A549 (cell line): ENCODE measurements at regions not wholly inside any gene's neighbourhood (a gene's known extent, or its start where the extent isn't known, plus 50 kb on each side); places are given as distances from the start of the nearest gene placed in this dataset.

Source experiments
- ATAC-seq, 2 experiments: fragments of 200-7000 bp in 1 of 2; fragments of >200 bp in 1 of 2; cut with Nextera tagmentation in 1 of 2; cut with Tn5 transposase in 1 of 2; 3 replicates each; pipeline versions ENCODE4 v1.8.0 to v1.9.1; 2018 to 2020; ENCODE audit warnings: mild to moderate bottlenecking in 1 of 2, moderate library complexity in 1 of 2
- CTCF ChIA-PET: fragments of 300-600 bp; sonication (Branson Sonifier 250); formaldehyde crosslinking; extraction: SDS; loops from one replicate; lab custom pipeline; 2021; ENCODE audit warnings: antibody characterized with exemption, inconsistent platforms; lab: Yijun Ruan, JAX
- POLR2A ChIA-PET: fragments of 350-600 bp; formaldehyde crosslinking; extraction: SDS; loops from one replicate; lab custom pipeline; 2021; ENCODE audit warnings: antibody characterized with exemption, inconsistent platforms; lab: Yijun Ruan, JAX
- DNase-seq, 2 experiments: peaks; one replicate each; pipeline versions ENCODE4 v3.0.0 to v3.0.0-alpha.2; 2011 to 2016; ENCODE audit warnings: low read depth in 1 of 2, low spot score in 1 of 2
- FAIRE-seq: peaks from 2 replicates; lab custom pipeline; 2011; peaks lifted over from hg19 to GRCh38; lab: Jason Lieb, UNC
- H3K27ac ChIP-seq, 2 experiments: fragments of >200 bp; sonication (Bioruptor Twin); formaldehyde crosslinking; 3 replicates each; pipeline ENCODE4 v1.5.1; 2016 to 2017
- H3K4me1 ChIP-seq: fragments of >200 bp; sonication (Bioruptor Twin); formaldehyde crosslinking; 3 replicates; pipeline ENCODE4 v1.6.1; 2016
- H3K4me2 ChIP-seq: fragments of >200 bp; sonication (Bioruptor Twin); formaldehyde crosslinking; 3 replicates; pipeline ENCODE4 v1.6.1; 2016
- H3K4me3 ChIP-seq: fragments of >200 bp; sonication (Bioruptor Twin); formaldehyde crosslinking; 3 replicates; pipeline ENCODE4 v1.5.1; 2016
- H3K9me3 ChIP-seq: fragments of >200 bp; sonication (Bioruptor Twin); formaldehyde crosslinking; 3 replicates; pipeline ENCODE4 v1.6.1; 2016
- CHD2 ChIP-seq: fragments of 150-350 bp; IDR thresholded peaks from 2 replicates; pipeline ENCODE4 v1.6.1; 2014; ENCODE audit warnings: low read length; ENCODE audit not compliant: partially characterized antibody
- CHD4 ChIP-seq: fragments of 200-600 bp; sonication (generic); IDR thresholded peaks from 2 replicates; pipeline ENCODE4 v1.6.1; 2016; ENCODE audit warnings: antibody characterized with exemption, mild to moderate bottlenecking, borderline replicate concordance
- FOSB ChIP-seq: fragments of 250-450 bp; sonication (Bioruptor Pico); IDR thresholded peaks from 2 replicates; pipeline ENCODE4 v1.5.0; 2020; ENCODE audit warnings: mild to moderate bottlenecking, moderate library complexity
- FOSL2 ChIP-seq, 2 experiments: fragments of 450-650 bp in 1 of 2; fragments of >200 bp in 1 of 2; sonication (Bioruptor Twin) in 1 of 2; formaldehyde crosslinking; IDR thresholded peaks; 2 replicates each; pipeline versions ENCODE4 v1.5.0 to v1.6.1; 2016 to 2020; ENCODE audit warnings: mild to moderate bottlenecking in 1 of 2, moderate library complexity in 1 of 2
- GATA3 ChIP-seq: IDR thresholded peaks from 2 replicates; pipeline ENCODE4 v1.6.1; 2012; ENCODE audit warnings: borderline replicate concordance
- HEYL ChIP-seq: fragments of 250-450 bp; sonication (Bioruptor Pico); IDR thresholded peaks from 2 replicates; pipeline ENCODE4 v1.8.0; 2021; ENCODE audit warnings: mild to moderate bottlenecking, moderate library complexity
- HOXA7 ChIP-seq: fragments of 250-450 bp; sonication (Bioruptor Pico); IDR thresholded peaks from 2 replicates; pipeline ENCODE4 v1.5.0; 2020; ENCODE audit warnings: mild to moderate bottlenecking, moderate library complexity
- KDM5A ChIP-seq: fragments of 200-600 bp; sonication (generic); IDR thresholded peaks from 2 replicates; pipeline ENCODE4 v1.6.1; 2016; ENCODE audit warnings: antibody characterized with exemption, mild to moderate bottlenecking
- MAFK ChIP-seq: fragments of 450-650 bp; IDR thresholded peaks from 2 replicates; pipeline ENCODE4 v1.6.1; 2014; ENCODE audit not compliant: partially characterized antibody
- MAZ ChIP-seq: fragments of 150-350 bp; IDR thresholded peaks from 2 replicates; pipeline ENCODE4 v1.6.1; 2014; ENCODE audit warnings: antibody characterized with exemption, low read depth, low read length, borderline replicate concordance
- PHF8 ChIP-seq: fragments of 200-600 bp; sonication (generic); IDR thresholded peaks from 2 replicates; pipeline ENCODE4 v1.6.1; 2016; ENCODE audit warnings: low read depth, mild to moderate bottlenecking, antibody characterized with exemption, moderate library complexity, borderline replicate concordance
- POLR2A ChIP-seq: IDR thresholded peaks from 2 replicates; pipeline ENCODE4 v1.6.1; 2012; ENCODE audit warnings: mild to moderate bottlenecking, low read length
- POLR2AphosphoS2 ChIP-seq: conservative IDR thresholded peaks from 2 replicates; pipeline ENCODE4 v1.6.1; 2012; ENCODE audit warnings: low read length, improper control_type of control experiment, inconsistent platforms
- RAD21 ChIP-seq, 2 experiments: fragments of >200 bp in 1 of 2; sonication (Bioruptor Twin) in 1 of 2; formaldehyde crosslinking in 1 of 2; IDR thresholded peaks in 1 of 2; conservative IDR thresholded peaks in 1 of 2; 2 replicates in 1 of 2; 3 replicates in 1 of 2; pipeline ENCODE4 v1.6.1; 2012 to 2018; ENCODE audit warnings: inconsistent platforms in 1 of 2
- RARB ChIP-seq: fragments of 250-450 bp; sonication (Bioruptor Pico); IDR thresholded peaks from 2 replicates; pipeline ENCODE4 v1.8.0; 2021; ENCODE audit warnings: mild to moderate bottlenecking, moderate library complexity
- RFX5 ChIP-seq: fragments of 450-650 bp; IDR thresholded peaks from 2 replicates; pipeline ENCODE4 v1.7.1; 2014; ENCODE audit warnings: antibody characterized with exemption, mild to moderate bottlenecking, moderate library complexity
- SMC3 ChIP-seq: fragments of >200 bp; sonication (Bioruptor Twin); formaldehyde crosslinking; IDR thresholded peaks from 3 replicates; pipeline ENCODE4 v1.6.1; 2018; ENCODE audit warnings: inconsistent platforms
- TP53 ChIP-seq: fragments of 250-450 bp; sonication (Bioruptor Pico); IDR thresholded peaks from 2 replicates; pipeline ENCODE4 v1.5.0; 2021; ENCODE audit warnings: mild to moderate bottlenecking, moderate library complexity
- ZFP36 ChIP-seq: fragments of 450-650 bp; IDR thresholded peaks from 2 replicates; pipeline ENCODE4 v1.6.1; 2014; ENCODE audit warnings: borderline replicate concordance; ENCODE audit not compliant: partially characterized antibody
- WGBS: methylation state at CpG from one replicate; pipeline ENCODE4 v1.1.6; 2017; ENCODE audit errors: missing lambda C conversion rate; 5-methylcytosine and 5-hydroxymethylcytosine counted together
- TF ChIP-seq, protein P1 (sequence below): fragments of >200 bp; sonication (Bioruptor Twin); formaldehyde crosslinking; IDR thresholded peaks from 3 replicates; pipeline ENCODE4 v1.5.1; 2016
- TF ChIP-seq, protein P2 (sequence below): fragments of 200-600 bp; sonication (generic); IDR thresholded peaks from 2 replicates; pipeline ENCODE4 v1.6.1; 2016; ENCODE audit warnings: antibody characterized with exemption, mild to moderate bottlenecking, moderate library complexity

DNA sequence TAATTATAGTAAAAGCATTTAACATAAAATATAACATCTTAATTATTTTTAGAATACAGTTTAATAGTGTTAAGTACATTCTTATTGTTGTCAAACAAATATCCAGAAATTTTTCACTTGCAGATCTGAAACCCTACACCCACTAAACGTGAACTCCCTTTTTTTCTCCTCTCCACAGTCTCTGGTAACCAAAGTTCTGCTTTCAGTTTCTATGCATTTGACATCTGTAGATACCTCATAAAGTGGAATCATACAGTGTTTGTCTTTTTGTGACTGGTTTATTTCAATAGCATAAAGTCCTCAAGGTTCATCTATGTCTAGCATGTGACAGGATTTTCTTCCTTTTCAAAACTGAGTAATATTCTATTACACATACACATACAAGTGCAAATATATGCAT is 286.3 kb downstream of the BTBD3 start:
- TF ChIP-seq MAZ, result no peak
- no peak for TF ChIP-seq TP53 (CRISPR knock-in tag)
- TF ChIP-seq MAFK, result no peak
- no peak for TF ChIP-seq HEYL (CRISPR knock-in tag)
- no peak for TF ChIP-seq ZFP36
- TF ChIP-seq KDM5A, result no peak
- TF ChIP-seq PHF8, result no peak
- TF ChIP-seq FOSL2 (IDR thresholded peaks at IDR 0.05), result no peak
- TF ChIP-seq FOSL2 (CRISPR knock-in tag; IDR thresholded peaks at IDR 0.05), result no peak
- no peak for TF ChIP-seq CHD4
- TF ChIP-seq FOSB (CRISPR knock-in tag), result no peak
- TF ChIP-seq POLR2A, result no peak
- no peak for TF ChIP-seq POLR2AphosphoS2
- FAIRE-seq (no peak), ATAC-seq (no peak), DNase-seq (no peak)
- WGBS, result 1% methylated on average over 1 of the region's 1 CpG
- ChIA-PET POLR2A (no interaction called here), CTCF (no interaction called here)
- Histone ChIP-seq H3K9me3 (peaks cover 4% of the 10 kb centered on the region; the same call in 2 of the 3 replicates), H3K4me3 (no peak overlapping the region), H3K4me1 (no peaks in the 10 kb centered on the region), H3K4me2 (no peak overlapping the region), H3K27ac (no peak overlapping the region)

DNA sequence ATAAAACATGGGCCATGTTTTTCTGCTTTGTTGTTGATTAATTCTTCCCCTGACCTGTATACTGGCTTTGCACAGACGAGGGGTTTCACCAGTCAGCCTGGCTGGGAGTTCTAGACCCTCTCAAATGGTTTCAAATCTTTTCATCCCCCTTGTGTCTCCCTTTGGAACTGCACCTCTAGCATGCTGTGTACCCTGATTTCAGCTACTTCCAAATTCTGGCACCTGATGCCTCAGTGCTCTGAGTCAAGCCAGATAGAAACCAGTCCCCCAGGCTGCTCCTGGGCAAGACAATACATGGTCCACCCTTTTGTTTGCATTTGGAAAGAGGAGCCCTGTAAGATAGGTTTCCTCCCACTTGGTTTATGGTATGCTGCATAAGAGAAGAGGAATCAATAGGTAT is 290.2 kb downstream of the BTBD3 start:
- ATAC-seq, result peak in 1 of 2 experiments; percentile 80; a peak in 4 of 6 replicates
- Histone ChIP-seq H3K4me2 (no peak overlapping the region), H3K4me1 (no peaks in the 10 kb centered on the region), H3K27ac (no peak overlapping the region), H3K9me3 (peaks cover 4% of the 10 kb centered on the region; the same call in 1 of the 3 replicates), H3K4me3 (no peak overlapping the region)
- peak; percentile 6 to 45 for DNase-seq
- TF ChIP-seq RAD21 (conservative IDR thresholded peaks at IDR 0.05 in 1 of 2, IDR thresholded peaks at IDR 0.05 in 1 of 2) (peak in 1 of 2 experiments; percentile 39; a peak in 1 of 5 replicates), GATA3 (no peak), HOXA7 (CRISPR knock-in tag) (no peak), FOSL2 (IDR thresholded peaks at IDR 0.05) (no peak), FOSL2 (CRISPR knock-in tag; IDR thresholded peaks at IDR 0.05) (no peak), RARB (CRISPR knock-in tag) (no peak), CHD4 (no peak), RFX5 (no peak), CHD2 (no peak), SMC3 (peak; percentile 31; the same call in 1 of the 3 replicates)
- TF ChIP-seq, protein P1, sequence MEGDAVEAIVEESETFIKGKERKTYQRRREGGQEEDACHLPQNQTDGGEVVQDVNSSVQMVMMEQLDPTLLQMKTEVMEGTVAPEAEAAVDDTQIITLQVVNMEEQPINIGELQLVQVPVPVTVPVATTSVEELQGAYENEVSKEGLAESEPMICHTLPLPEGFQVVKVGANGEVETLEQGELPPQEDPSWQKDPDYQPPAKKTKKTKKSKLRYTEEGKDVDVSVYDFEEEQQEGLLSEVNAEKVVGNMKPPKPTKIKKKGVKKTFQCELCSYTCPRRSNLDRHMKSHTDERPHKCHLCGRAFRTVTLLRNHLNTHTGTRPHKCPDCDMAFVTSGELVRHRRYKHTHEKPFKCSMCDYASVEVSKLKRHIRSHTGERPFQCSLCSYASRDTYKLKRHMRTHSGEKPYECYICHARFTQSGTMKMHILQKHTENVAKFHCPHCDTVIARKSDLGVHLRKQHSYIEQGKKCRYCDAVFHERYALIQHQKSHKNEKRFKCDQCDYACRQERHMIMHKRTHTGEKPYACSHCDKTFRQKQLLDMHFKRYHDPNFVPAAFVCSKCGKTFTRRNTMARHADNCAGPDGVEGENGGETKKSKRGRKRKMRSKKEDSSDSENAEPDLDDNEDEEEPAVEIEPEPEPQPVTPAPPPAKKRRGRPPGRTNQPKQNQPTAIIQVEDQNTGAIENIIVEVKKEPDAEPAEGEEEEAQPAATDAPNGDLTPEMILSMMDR, result no peak; the same call in 2 of the 3 replicates
- TF ChIP-seq, protein P2, sequence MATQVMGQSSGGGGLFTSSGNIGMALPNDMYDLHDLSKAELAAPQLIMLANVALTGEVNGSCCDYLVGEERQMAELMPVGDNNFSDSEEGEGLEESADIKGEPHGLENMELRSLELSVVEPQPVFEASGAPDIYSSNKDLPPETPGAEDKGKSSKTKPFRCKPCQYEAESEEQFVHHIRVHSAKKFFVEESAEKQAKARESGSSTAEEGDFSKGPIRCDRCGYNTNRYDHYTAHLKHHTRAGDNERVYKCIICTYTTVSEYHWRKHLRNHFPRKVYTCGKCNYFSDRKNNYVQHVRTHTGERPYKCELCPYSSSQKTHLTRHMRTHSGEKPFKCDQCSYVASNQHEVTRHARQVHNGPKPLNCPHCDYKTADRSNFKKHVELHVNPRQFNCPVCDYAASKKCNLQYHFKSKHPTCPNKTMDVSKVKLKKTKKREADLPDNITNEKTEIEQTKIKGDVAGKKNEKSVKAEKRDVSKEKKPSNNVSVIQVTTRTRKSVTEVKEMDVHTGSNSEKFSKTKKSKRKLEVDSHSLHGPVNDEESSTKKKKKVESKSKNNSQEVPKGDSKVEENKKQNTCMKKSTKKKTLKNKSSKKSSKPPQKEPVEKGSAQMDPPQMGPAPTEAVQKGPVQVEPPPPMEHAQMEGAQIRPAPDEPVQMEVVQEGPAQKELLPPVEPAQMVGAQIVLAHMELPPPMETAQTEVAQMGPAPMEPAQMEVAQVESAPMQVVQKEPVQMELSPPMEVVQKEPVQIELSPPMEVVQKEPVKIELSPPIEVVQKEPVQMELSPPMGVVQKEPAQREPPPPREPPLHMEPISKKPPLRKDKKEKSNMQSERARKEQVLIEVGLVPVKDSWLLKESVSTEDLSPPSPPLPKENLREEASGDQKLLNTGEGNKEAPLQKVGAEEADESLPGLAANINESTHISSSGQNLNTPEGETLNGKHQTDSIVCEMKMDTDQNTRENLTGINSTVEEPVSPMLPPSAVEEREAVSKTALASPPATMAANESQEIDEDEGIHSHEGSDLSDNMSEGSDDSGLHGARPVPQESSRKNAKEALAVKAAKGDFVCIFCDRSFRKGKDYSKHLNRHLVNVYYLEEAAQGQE, result no peak
- WGBS, result 0% methylated on average over 1 of the region's 1 CpG
- POLR2A ChIA-PET, result no interaction called here
- no peak for FAIRE-seq
- CTCF ChIA-PET, result interaction anchor here (0.6 to 1.3 kb wide), 3 partner anchors 8 to 530 kb away, joined by 3 to 5 read pairs (median 4); no protein-coding TSS in a partner anchor
